Activated CD4-positive, alpha-beta T cell treated with anti-CD3 and anti-CD28 coated beads for 36 hours (primary cell): ENCODE measurements at regions not wholly inside any gene's neighbourhood (a gene's known extent, or its start where the extent isn't known, plus 50 kb on each side); places are given as distances from the start of the nearest gene placed in this dataset.

ENCODE experiments used
- ATAC-seq: fragments of 200-7000 bp; cut with Tn5 transposase; one replicate; pipeline ENCODE4 v1.10.0; 2021; ENCODE audit warnings: mild to moderate bottlenecking, moderate library complexity
- CTCF ChIA-PET: fragments of 350-600 bp; sonication (Branson Sonifier 250); formaldehyde crosslinking; loops from one replicate; lab custom pipeline; 2021; ENCODE audit warnings: antibody characterized with exemption; lab: Charles Lee
- POLR2A ChIA-PET: fragments of 350-600 bp; sonication (Branson Sonifier 250); formaldehyde crosslinking; loops from one replicate; lab custom pipeline; 2021; ENCODE audit warnings: antibody characterized with exemption, inconsistent platforms; lab: Charles Lee
- DNase-seq: peaks from one replicate; pipeline ENCODE4 v3.0.0-alpha.2; 2020
- H3K27ac Mint-ChIP-seq: one replicate; pipeline ENCODE4 v1.8.0; 2021; ENCODE audit warnings: mixed read lengths
- H3K27me3 Mint-ChIP-seq: one replicate; pipeline ENCODE4 v1.8.0; 2021; ENCODE audit warnings: mixed read lengths
- H3K36me3 Mint-ChIP-seq: one replicate; pipeline ENCODE4 v1.8.0; 2021; ENCODE audit warnings: low read depth, mixed read lengths
- H3K4me1 Mint-ChIP-seq: one replicate; pipeline ENCODE4 v1.8.0; 2021; ENCODE audit warnings: mixed read lengths
- H3K4me3 Mint-ChIP-seq: one replicate; pipeline ENCODE4 v1.8.0; 2021; ENCODE audit warnings: mild to moderate bottlenecking, moderate library complexity, mixed read lengths
- H3K9me3 Mint-ChIP-seq: one replicate; pipeline ENCODE4 v1.8.0; 2021; ENCODE audit warnings: low read depth, mixed read lengths
- intact Hi-C, 2 experiments: fragments of 100-400 bp; cut with DNase I in 1 of 2; cut with micrococcal nuclease in 1 of 2; formaldehyde crosslinking; loops; one replicate each; pipeline versions ENCODE4 v1.14.2 to v1.15.1; 2022 to 2024; cut with DNase I, micrococcal nuclease

GRCh38 chr3:174792864-174793263, 66.3 kb upstream of the NAALADL2 start:
- DNase-seq (no peak), ATAC-seq (no peak)
- Mint-ChIP-seq H3K4me3 (no peak overlapping the region), H3K4me1 (no peaks in the 10 kb centered on the region), H3K27ac (no peak overlapping the region), H3K36me3 (no peaks in the 10 kb centered on the region), H3K27me3 (no peaks in the 10 kb centered on the region), H3K9me3 (no peaks in the 10 kb centered on the region)
- intact Hi-C loops, result no loop called here
- POLR2A ChIA-PET, result no interaction called here
- CTCF ChIA-PET, result no interaction called here
